Pancreas (tissue), 10 donors: ENCODE measurements at regions not wholly inside any gene's neighbourhood (a gene's known extent, or its start where the extent isn't known, plus 50 kb on each side); places are given as distances from the start of the nearest gene placed in this dataset.

Experiments
- ATAC-seq, 4 donors: fragments of 200-7000 bp; cut with Tn5 transposase; one replicate each; pipeline versions ENCODE4 v1.8.0 to v1.9.1; 2020; ENCODE audit warnings: mild to moderate bottlenecking in 4 of 4, moderate library complexity in 4 of 4
- DNase-seq, 6 donors: peaks; one replicate each; pipeline ENCODE4 v3.0.0-alpha.2; 2020
- FAIRE-seq: peaks from 2 replicates; lab custom pipeline; 2012; peaks lifted over from hg19 to GRCh38; lab: Jason Lieb, UNC
- H3K27ac ChIP-seq, 4 donors: fragments of 200-600 bp; sonication (generic); 1 replicate in 3 of 4; 2 replicates in 1 of 4; pipeline versions ENCODE4 v1.5.0 to v1.8.0; 2020
- H3K27me3 ChIP-seq, 4 donors: fragments of 200-600 bp; one replicate each; pipeline ENCODE4 v1.8.0; 2021
- H3K36me3 ChIP-seq, 3 donors: fragments of 200-600 bp; sonication (generic) in 1 of 3; one replicate each; pipeline versions ENCODE4 v1.5.0 to v1.8.0; 2020 to 2021
- H3K4me1 ChIP-seq, 3 donors: fragments of 200-600 bp; one replicate each; pipeline ENCODE4 v1.8.0; 2021
- H3K4me3 ChIP-seq, 4 donors: fragments of 200-600 bp; sonication (generic) in 2 of 4; one replicate each; pipeline versions ENCODE4 v1.5.0 to v1.8.0; 2020 to 2021
- H3K9me3 ChIP-seq, 4 donors: fragments of 200-600 bp; one replicate each; pipeline ENCODE4 v1.8.0; 2021
- WGBS, 2 donors: extraction: QIAGEN DNeasy Blood & Tissue Kit; methylation state at CpG; one replicate each; pipeline ENCODE4 v1.1.7; 2013; 5-methylcytosine and 5-hydroxymethylcytosine counted together
- intact Hi-C, 3 donors: fragments of 100-400 bp; cut with DNase I; formaldehyde crosslinking; loops; one replicate each; pipeline versions ENCODE4 v1.11.1 to v1.14.2; 2022
- TF ChIP-seq, protein P1 (sequence below), 4 donors: fragments of 200-600 bp; sonication (generic) in 3 of 4; IDR thresholded peaks; one replicate each; pipeline versions ENCODE4 v1.5.0 to v1.8.0; 2021; ENCODE audit warnings: antibody characterized with exemption in 4 of 4
- donor health status: healthy with polysubstance abuse.
- donor health status: DM: no; HTN: no; CAD: no; lungs with moderate emphysema.
- donor health status: DM: no; HTN: no; CAD: no.
- donor health status: control.
- donor health status: control.
- donor health status: Bipolar disorder and iron deficiency.
- donor health status: DM: yes; HTN: yes; CAD: no.
- donor health status: DM: no; HTN: no; CAD: no.
- donor health status: DM: no; HTN: no; CAD: no.
- donor health status: DM: yes; HTN: yes; CAD: no.

DNA sequence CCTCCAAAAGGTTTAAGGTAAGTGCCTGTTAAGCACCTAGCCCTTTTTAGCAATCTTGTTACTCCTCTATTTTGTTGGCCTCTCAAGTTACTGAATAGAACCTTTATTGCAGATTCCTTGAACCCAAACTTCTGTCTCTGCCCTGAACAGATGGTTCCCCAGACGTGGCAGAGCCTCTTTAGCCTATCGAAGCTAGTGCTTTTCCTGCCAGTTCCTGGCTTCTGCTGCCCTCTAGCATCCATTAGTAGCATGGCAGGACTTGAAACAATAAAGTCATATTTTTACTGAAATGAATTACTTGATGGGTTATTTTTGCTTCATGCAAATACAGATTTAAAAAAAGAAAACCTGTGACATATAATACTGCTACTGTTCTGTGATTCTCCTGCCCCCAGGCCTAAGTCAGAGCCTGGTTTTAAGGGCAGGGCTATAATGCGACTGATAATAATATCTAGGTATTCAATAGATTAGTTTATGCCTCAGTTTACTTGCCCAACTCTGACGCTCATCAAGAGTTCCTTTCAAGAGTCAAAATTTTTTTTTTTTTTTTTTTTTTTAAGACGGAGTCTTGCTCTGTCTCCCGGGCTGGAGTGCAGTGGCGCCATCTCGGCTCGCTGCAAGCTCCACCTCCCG, 84.3 kb upstream of the PHF14 start:
- FAIRE-seq (no peak), DNase-seq (peak in 2 of 6 donors; percentile 5 to 41)

DNA sequence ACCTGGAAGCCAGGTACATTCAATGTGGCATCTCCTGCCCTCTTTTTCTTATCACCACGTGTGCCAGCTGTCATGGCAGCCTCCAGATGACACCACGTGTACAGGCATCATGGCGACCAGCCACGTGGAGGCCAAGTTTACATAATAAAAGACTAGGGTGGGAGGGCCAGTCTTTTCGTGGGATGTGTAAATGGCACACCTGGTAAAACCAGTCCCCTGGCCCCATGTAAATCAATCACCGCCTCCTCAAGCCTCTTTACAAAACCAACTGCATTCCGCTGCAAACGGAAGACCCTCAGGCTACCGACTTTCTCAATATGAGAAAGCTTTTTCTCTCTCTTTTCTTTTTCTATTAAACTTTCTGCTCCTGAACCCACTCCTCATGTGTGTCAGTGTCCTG, 65.1 kb upstream of the PHF14 start:
- no peak overlapping the region for H3K4me3 ChIP-seq
- H3K9me3 ChIP-seq, result no peaks in the 10 kb centered on the region
- WGBS, 2 donors, result 48 to 49% methylated on average over 9 of the region's 9 CpGs
- H3K4me1 ChIP-seq, result no peaks in the 10 kb centered on the region
- no peak for FAIRE-seq
- no peaks in the 10 kb centered on the region for H3K27me3 ChIP-seq
- TF ChIP-seq, protein P1, sequence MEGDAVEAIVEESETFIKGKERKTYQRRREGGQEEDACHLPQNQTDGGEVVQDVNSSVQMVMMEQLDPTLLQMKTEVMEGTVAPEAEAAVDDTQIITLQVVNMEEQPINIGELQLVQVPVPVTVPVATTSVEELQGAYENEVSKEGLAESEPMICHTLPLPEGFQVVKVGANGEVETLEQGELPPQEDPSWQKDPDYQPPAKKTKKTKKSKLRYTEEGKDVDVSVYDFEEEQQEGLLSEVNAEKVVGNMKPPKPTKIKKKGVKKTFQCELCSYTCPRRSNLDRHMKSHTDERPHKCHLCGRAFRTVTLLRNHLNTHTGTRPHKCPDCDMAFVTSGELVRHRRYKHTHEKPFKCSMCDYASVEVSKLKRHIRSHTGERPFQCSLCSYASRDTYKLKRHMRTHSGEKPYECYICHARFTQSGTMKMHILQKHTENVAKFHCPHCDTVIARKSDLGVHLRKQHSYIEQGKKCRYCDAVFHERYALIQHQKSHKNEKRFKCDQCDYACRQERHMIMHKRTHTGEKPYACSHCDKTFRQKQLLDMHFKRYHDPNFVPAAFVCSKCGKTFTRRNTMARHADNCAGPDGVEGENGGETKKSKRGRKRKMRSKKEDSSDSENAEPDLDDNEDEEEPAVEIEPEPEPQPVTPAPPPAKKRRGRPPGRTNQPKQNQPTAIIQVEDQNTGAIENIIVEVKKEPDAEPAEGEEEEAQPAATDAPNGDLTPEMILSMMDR (IDR thresholded peaks at IDR 0.05), result no peak
- ATAC-seq, result no peak
- DNase-seq, result no peak
- intact Hi-C loops, result no loop called here
- H3K36me3 ChIP-seq, result no peaks in the 10 kb centered on the region
- H3K27ac ChIP-seq, result no peak overlapping the region

More for the DNA sequence above, 84.3 kb upstream of the PHF14 start:
- no peaks in the 10 kb centered on the region for H3K36me3 ChIP-seq
- no peaks in the 10 kb centered on the region for H3K4me1 ChIP-seq
- WGBS, 2 donors, result 62% methylated on average over 10 of the region's 10 CpGs
- no peak overlapping the region for H3K4me3 ChIP-seq
- H3K27ac ChIP-seq, result no peak overlapping the region
- TF ChIP-seq, protein P1 (IDR thresholded peaks at IDR 0.05), result peak; percentile 29 to 50 (median 42)
- intact Hi-C loops, result no loop called here
- no peaks in the 10 kb centered on the region for H3K27me3 ChIP-seq
- peak; percentile 69 to 89 (median 82) for ATAC-seq
- H3K9me3 ChIP-seq, result no peaks in the 10 kb centered on the region

DNA sequence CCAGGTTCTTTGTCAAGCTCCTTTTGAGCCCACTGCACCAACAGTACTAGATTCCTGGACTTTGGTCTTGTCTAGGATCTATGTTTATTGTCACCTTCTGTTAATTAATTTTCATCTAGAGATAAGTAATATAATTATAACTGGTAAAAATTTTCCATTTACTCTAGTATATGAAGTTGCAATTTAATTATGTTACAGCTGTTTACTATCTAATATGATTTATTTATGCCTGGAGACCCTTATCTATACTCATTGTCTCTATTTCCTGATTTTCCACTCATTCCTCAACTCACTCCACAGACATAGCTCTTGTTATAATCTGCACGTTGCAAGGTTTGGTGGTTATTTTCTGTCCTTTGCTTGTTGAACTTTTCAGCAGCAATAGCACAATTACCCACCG, 63.2 kb upstream of the PHF14 start:
- WGBS, 2 donors, result 72 to 91% methylated on average over 2 of the region's 2 CpGs
- H3K9me3 ChIP-seq, result no peaks in the 10 kb centered on the region
- ATAC-seq (no peak), FAIRE-seq (no peak), DNase-seq (no peak)
- H3K36me3 ChIP-seq, result no peaks in the 10 kb centered on the region
- intact Hi-C loops, result no loop called here
- TF ChIP-seq, protein P1 (IDR thresholded peaks at IDR 0.05), result no peak
- H3K27ac ChIP-seq, result no peak overlapping the region
- no peak overlapping the region for H3K4me3 ChIP-seq
- no peaks in the 10 kb centered on the region for H3K4me1 ChIP-seq
- no peaks in the 10 kb centered on the region for H3K27me3 ChIP-seq

DNA sequence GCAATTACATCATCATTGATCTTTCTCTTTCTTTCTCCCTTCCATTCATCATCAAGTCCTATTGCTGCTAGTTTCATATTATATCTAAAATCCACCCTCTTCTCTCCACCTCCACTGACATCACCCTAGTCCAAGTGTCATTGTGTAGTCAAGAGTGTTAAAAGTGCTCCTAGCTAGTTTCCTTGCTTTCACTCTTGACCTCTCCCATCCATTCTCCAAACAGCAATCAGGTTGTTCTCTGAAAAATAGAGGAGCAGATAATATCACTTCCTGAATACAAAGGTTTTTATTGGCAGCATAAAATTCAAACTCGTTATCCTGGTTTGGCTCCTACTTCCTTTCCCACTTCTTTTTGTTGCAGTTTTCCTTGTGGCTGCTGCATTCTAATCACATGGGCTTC, 61.6 kb upstream of the PHF14 start:
- WGBS, 2 donors, result 82 to 89% methylated on average over 1 of the region's 1 CpG

DNA sequence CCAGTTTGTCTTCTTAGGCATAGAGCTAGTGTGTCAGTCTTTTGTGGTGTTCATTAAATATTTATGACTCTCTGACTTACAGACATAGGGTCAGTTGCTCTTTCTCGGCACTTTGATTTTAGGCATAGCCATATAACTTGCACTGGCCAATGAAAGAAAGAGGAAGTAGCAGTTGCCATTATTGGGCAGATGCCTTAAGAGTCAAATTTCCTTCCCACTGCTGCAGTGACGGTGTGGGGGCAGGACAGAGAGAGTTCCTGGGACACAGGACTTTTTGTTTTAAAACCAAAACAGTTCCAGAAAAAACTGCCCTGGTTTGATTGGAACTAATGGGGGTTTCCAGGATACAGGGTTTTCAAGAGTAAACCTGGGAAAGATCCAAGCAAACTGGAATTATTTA, 60.2 kb upstream of the PHF14 start:
- no peak for FAIRE-seq
- Histone ChIP-seq H3K27me3 (no peaks in the 10 kb centered on the region), H3K4me1 (no peaks in the 10 kb centered on the region), H3K9me3 (no peaks in the 10 kb centered on the region), H3K27ac (no peak overlapping the region), H3K36me3 (no peaks in the 10 kb centered on the region), H3K4me3 (no peak overlapping the region)
- ATAC-seq, result no peak
- 50 to 60% methylated on average over 2 of the region's 2 CpGs for WGBS, 2 donors
- intact Hi-C loops, result no loop called here
- TF ChIP-seq, protein P1 (IDR thresholded peaks at IDR 0.05), result no peak
- DNase-seq, result no peak

More for the DNA sequence above, 61.6 kb upstream of the PHF14 start:
- Histone ChIP-seq H3K9me3 (no peaks in the 10 kb centered on the region), H3K27me3 (no peaks in the 10 kb centered on the region), H3K4me3 (no peak overlapping the region), H3K36me3 (no peaks in the 10 kb centered on the region), H3K27ac (no peak overlapping the region), H3K4me1 (no peaks in the 10 kb centered on the region)
- no peak for DNase-seq
- no peak for ATAC-seq
- TF ChIP-seq, protein P1 (IDR thresholded peaks at IDR 0.05), result no peak
- FAIRE-seq, result no peak
- intact Hi-C loops, result no loop called here
